CD4-positive, alpha-beta memory T cell (primary cell): ENCODE measurements at regions not wholly inside any gene's neighbourhood (a gene's known extent, or its start where the extent isn't known, plus 50 kb on each side); places are given as distances from the start of the nearest gene placed in this dataset.
"Not testable (repeated sequence)": the region's sequence is repeated elsewhere in the genome, so short reads cannot be mapped to it uniquely, and the experiment has no call there.

ENCODE experiments used
- CTCF ChIA-PET: fragments of 350-600 bp; sonication (Branson Sonifier 250); formaldehyde crosslinking; loops from one replicate; lab custom pipeline; 2021; ENCODE audit warnings: inconsistent platforms; ENCODE audit not compliant: partially characterized antibody; lab: Charles Lee
- POLR2A ChIA-PET: fragments of 350-600 bp; sonication (Branson Sonifier 250); formaldehyde crosslinking; loops from one replicate; lab custom pipeline; 2021; ENCODE audit not compliant: partially characterized antibody; lab: Charles Lee
- DNase-seq, 5 donors: peaks; one replicate each; pipeline versions ENCODE4 v3.0.0 to v3.0.0-alpha.2; 2020 to 2022; ENCODE audit warnings: mixed read lengths in 1 of 5
- H3K27ac ChIP-seq: one replicate; pipeline ENCODE4 v1.7.0; 2013; ENCODE audit warnings: low read depth, low read length
- H3K27me3 ChIP-seq: 2 replicates; pipeline ENCODE4 v1.7.0; 2013; ENCODE audit warnings: mild to moderate bottlenecking, low read length, moderate library complexity; ENCODE audit not compliant: insufficient read depth
- H3K36me3 ChIP-seq: 2 replicates; pipeline ENCODE4 v1.7.0; 2013; ENCODE audit warnings: mild to moderate bottlenecking, low read length, moderate library complexity; ENCODE audit not compliant: insufficient read depth
- H3K4me1 ChIP-seq: 2 replicates; pipeline ENCODE4 v1.7.0; 2013; ENCODE audit warnings: mild to moderate bottlenecking, low read length, moderate library complexity; ENCODE audit not compliant: insufficient read depth
- H3K4me3 ChIP-seq, 2 donors: one replicate each; pipeline ENCODE4 v1.7.0; 2013; ENCODE audit warnings: low read length in 2 of 2, mild to moderate bottlenecking in 1 of 2
- H3K9me3 ChIP-seq, 2 donors: one replicate each; pipeline ENCODE4 v1.7.0; 2013; ENCODE audit warnings: low read length in 2 of 2, control low read depth in 1 of 2; ENCODE audit not compliant: control insufficient read depth in 1 of 2
- H3K27ac Mint-ChIP-seq, 7 donors: one replicate each; pipeline ENCODE4 v1.8.0; 2020 to 2021; ENCODE audit warnings: mixed read lengths in 7 of 7, mild to moderate bottlenecking in 6 of 7, inconsistent platforms in 3 of 7, moderate library complexity in 3 of 7
- H3K27me3 Mint-ChIP-seq, 2 donors: one replicate each; pipeline ENCODE4 v1.8.0; 2020 to 2021; ENCODE audit warnings: mixed read lengths in 2 of 2
- H3K36me3 Mint-ChIP-seq, 2 donors: one replicate each; pipeline ENCODE4 v1.8.0; 2020 to 2021; ENCODE audit warnings: mixed read lengths in 2 of 2, inconsistent platforms in 1 of 2, mild to moderate bottlenecking in 1 of 2
- H3K4me1 Mint-ChIP-seq, 4 donors: one replicate each; pipeline ENCODE4 v1.8.0; 2020 to 2021; ENCODE audit warnings: mixed read lengths in 4 of 4, mild to moderate bottlenecking in 1 of 4
- H3K4me3 Mint-ChIP-seq, 8 donors: one replicate each; pipeline ENCODE4 v1.8.0; 2020 to 2021; ENCODE audit warnings: mixed read lengths in 8 of 8, mild to moderate bottlenecking in 7 of 8, moderate library complexity in 6 of 8, inconsistent platforms in 3 of 8
- H3K9me3 Mint-ChIP-seq, 8 donors: one replicate each; pipeline ENCODE4 v1.8.0; 2020 to 2021; ENCODE audit warnings: mixed read lengths in 8 of 8, mild to moderate bottlenecking in 5 of 8, inconsistent platforms in 3 of 8, moderate library complexity in 1 of 8
- intact Hi-C: fragments of 100-400 bp; cut with micrococcal nuclease; formaldehyde crosslinking; loops from one replicate; pipeline ENCODE4 v1.15.1; 2023

GRCh38 chr7:125201002-125201401 is 271.4 kb upstream of the POT1 start:
- H3K27ac Mint-ChIP-seq, result no peak overlapping the region
- intact Hi-C loops, result no loop called here
- POLR2A ChIA-PET, result no interaction called here
- no peaks in the 10 kb centered on the region for H3K9me3 ChIP-seq
- no peak for DNase-seq
- H3K27ac ChIP-seq, result no peak overlapping the region
- no peaks in the 10 kb centered on the region for H3K4me1 Mint-ChIP-seq
- H3K4me3 Mint-ChIP-seq, result no peak overlapping the region
- CTCF ChIA-PET, result no interaction called here
- peaks cover 0 to 6% (median 3%) of the 10 kb centered on the region in 8 donors for H3K9me3 Mint-ChIP-seq
- H3K4me3 ChIP-seq, result no peak overlapping the region
- no peaks in the 10 kb centered on the region for H3K27me3 Mint-ChIP-seq
- no peaks in the 10 kb centered on the region for H3K36me3 ChIP-seq
- H3K36me3 Mint-ChIP-seq, result no peaks in the 10 kb centered on the region
- no peaks in the 10 kb centered on the region for H3K27me3 ChIP-seq
- no peaks in the 10 kb centered on the region for H3K4me1 ChIP-seq

- Histone ChIP-seq H3K4me3 (no peak overlapping the region), H3K36me3 (no peaks in the 10 kb centered on the region), H3K4me1 (no peaks in the 10 kb centered on the region), H3K9me3 (no peaks in the 10 kb centered on the region), H3K27me3 (no peaks in the 10 kb centered on the region), H3K27ac (no peak overlapping the region)
- DNase-seq, result no peak
- Mint-ChIP-seq H3K36me3 (no peaks in the 10 kb centered on the region), H3K27me3 (no peaks in the 10 kb centered on the region), H3K9me3 (peaks cover 0 to 11% (median 5%) of the 10 kb centered on the region in 8 donors), H3K4me3 (no peak overlapping the region), H3K27ac (no peak overlapping the region), H3K4me1 (no peaks in the 10 kb centered on the region)
- ChIA-PET POLR2A (no interaction called here), CTCF (no interaction called here)
- intact Hi-C loops, result no loop called here
Observed at GRCh38 chr7:125197731-125198393, 268.2 kb upstream of the POT1 start.

- Mint-ChIP-seq H3K27me3 (no peaks in the 10 kb centered on the region), H3K9me3 (peaks cover 0 to 16% (median 7%) of the 10 kb centered on the region in 8 donors), H3K4me3 (no peak overlapping the region), H3K36me3 (no peaks in the 10 kb centered on the region), H3K27ac (no peak overlapping the region), H3K4me1 (no peaks in the 10 kb centered on the region)
- Histone ChIP-seq H3K4me3 (no peak overlapping the region), H3K36me3 (no peaks in the 10 kb centered on the region), H3K9me3 (no peaks in the 10 kb centered on the region), H3K27me3 (no peaks in the 10 kb centered on the region), H3K4me1 (no peaks in the 10 kb centered on the region), H3K27ac (no peak overlapping the region)
- no peak for DNase-seq
- intact Hi-C loops, result no loop called here
- CTCF ChIA-PET, result no interaction called here
- POLR2A ChIA-PET, result no interaction called here
Observed at GRCh38 chr7:125195156-125195555, 265.5 kb upstream of the POT1 start.

- no peak for DNase-seq
- Histone ChIP-seq H3K4me1 (no peaks in the 10 kb centered on the region), H3K9me3 (no peaks in the 10 kb centered on the region), H3K4me3 (no peak overlapping the region), H3K36me3 (no peaks in the 10 kb centered on the region), H3K27me3 (no peaks in the 10 kb centered on the region), H3K27ac (no peak overlapping the region)
- peaks cover 0 to 16% (median 8%) of the 10 kb centered on the region in 8 donors for H3K9me3 Mint-ChIP-seq
- ChIA-PET POLR2A (no interaction called here), CTCF (no interaction called here)
- no peak overlapping the region for H3K4me3 Mint-ChIP-seq
- H3K27ac Mint-ChIP-seq, result no peak overlapping the region
- intact Hi-C loops, result no loop called here
- no peaks in the 10 kb centered on the region for H3K4me1 Mint-ChIP-seq
- no peaks in the 10 kb centered on the region for H3K27me3 Mint-ChIP-seq
- H3K36me3 Mint-ChIP-seq, result no peaks in the 10 kb centered on the region
Observed at GRCh38 chr7:125193263-125193662, 263.6 kb upstream of the POT1 start.

- intact Hi-C loops, result no loop called here
- Mint-ChIP-seq H3K27me3 (no peaks in the 10 kb centered on the region), H3K4me3 (no peak overlapping the region), H3K4me1 (no peaks in the 10 kb centered on the region), H3K36me3 (no peaks in the 10 kb centered on the region), H3K9me3 (peaks cover 0 to 12% (median 6%) of the 10 kb centered on the region in 8 donors), H3K27ac (no peak overlapping the region)
- Histone ChIP-seq H3K9me3 (no peaks in the 10 kb centered on the region), H3K27me3 (no peaks in the 10 kb centered on the region), H3K4me1 (no peaks in the 10 kb centered on the region), H3K27ac (no peak overlapping the region), H3K4me3 (no peak overlapping the region), H3K36me3 (no peaks in the 10 kb centered on the region)
- ChIA-PET POLR2A (no interaction called here), CTCF (no interaction called here)
- no peak for DNase-seq
Observed at GRCh38 chr7:125184801-125185200, 255.2 kb upstream of the POT1 start.

GRCh38 chr7:125181569-125182267 is 252.1 kb upstream of the POT1 start:
- DNase-seq, H3K4me1 ChIP-seq, H3K4me1 Mint-ChIP-seq, H3K27me3 Mint-ChIP-seq, H3K4me3 Mint-ChIP-seq, H3K27me3 ChIP-seq, H3K27ac Mint-ChIP-seq, POLR2A ChIA-PET, H3K36me3 Mint-ChIP-seq, intact Hi-C loops, H3K4me3 ChIP-seq, H3K36me3 ChIP-seq, H3K9me3 ChIP-seq, H3K27ac ChIP-seq, CTCF ChIA-PET: not testable (repeated sequence)
- H3K9me3 Mint-ChIP-seq, result peaks cover 0 to 11% (median 5%) of the 10 kb centered on the region in 8 donors

GRCh38 chr7:125173571-125173970 is 243.9 kb upstream of the POT1 start:
- H3K36me3 Mint-ChIP-seq, result no peaks in the 10 kb centered on the region
- H3K27ac Mint-ChIP-seq, result no peak overlapping the region
- H3K4me3 Mint-ChIP-seq, result no peak overlapping the region
- Histone ChIP-seq H3K9me3 (no peaks in the 10 kb centered on the region), H3K36me3 (no peaks in the 10 kb centered on the region), H3K4me3 (no peak overlapping the region), H3K27me3 (no peaks in the 10 kb centered on the region), H3K4me1 (no peaks in the 10 kb centered on the region), H3K27ac (no peak overlapping the region)
- H3K27me3 Mint-ChIP-seq, result no peaks in the 10 kb centered on the region
- ChIA-PET CTCF (no interaction called here), POLR2A (no interaction called here)
- DNase-seq, result no peak
- peaks cover 0 to 3% (median under 1%) of the 10 kb centered on the region in 8 donors for H3K9me3 Mint-ChIP-seq
- intact Hi-C loops, result no loop called here
- H3K4me1 Mint-ChIP-seq, result no peaks in the 10 kb centered on the region
